ENCODE measurements at regions not wholly inside any gene's neighbourhood (a gene's known extent, or its start where the extent isn't known, plus 50 kb on each side); places are given as distances from the start of the nearest gene placed in this dataset.

DNA sequence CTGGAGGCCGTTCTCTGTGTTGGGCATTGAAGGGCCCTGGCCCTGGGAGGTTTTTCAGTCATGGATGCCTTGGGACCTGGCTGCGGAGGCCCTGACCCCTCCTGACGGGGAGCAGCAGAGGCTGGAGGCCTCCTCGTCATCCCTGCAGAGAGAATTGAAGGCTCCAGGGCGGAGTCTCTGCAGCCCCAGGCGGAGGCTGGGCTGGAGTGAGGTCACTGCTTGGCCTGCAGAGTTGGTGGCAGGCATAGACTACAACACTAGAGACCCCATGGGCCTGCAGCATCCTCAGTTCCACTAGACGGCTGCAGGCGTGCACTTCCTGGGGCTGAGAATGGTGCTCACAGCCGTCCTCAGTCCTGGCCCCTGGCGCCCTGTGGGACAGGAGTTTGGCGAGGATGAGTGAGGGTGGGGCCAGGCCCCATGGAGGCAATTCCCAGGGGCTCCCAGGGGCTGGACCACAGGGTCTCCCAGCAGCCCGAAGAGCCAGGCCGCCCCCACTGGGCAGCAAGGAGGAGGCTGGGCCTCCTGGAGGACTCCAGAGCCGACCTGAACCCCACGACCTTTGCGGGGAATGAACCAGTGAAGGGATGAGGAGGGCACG lies 1194.9 kb downstream of the BRD1 start:
- FAIRE-seq (no peak), DNase-seq (ENCODE audit: insufficient read length, low spot score) (no peak)
- no peak for TF ChIP-seq CTCF (IDR thresholded peaks at IDR 0.05; ENCODE audit: insufficient read depth, missing control alignments)

DNA sequence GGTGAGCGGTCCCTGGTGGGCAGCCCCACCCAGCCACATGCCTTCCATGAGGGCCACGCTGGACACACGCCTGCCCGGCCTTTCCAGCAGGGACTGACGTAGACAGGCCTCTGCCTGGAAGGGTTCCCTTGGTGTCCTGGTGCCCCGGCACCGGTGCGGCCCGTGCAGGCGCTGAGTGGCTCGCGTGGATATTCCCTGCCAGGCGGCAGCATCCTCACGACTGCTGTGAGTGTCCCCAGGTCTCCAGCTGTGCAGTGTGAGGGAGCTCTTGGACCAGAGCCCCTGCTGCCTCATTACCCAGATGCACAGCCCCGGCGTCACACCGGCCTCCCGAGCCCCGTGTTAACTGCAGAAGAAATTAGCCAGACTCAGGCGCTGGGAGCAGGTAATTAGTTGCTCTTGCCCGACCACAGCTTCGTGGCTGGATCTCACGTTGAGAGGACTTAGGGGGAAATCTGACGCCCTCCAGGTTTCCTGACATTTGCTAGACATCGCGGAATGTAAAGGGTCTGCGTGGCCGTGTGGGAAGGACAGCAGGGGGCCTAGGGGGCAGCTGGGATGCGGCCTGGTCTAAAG lies 1196.3 kb downstream of the BRD1 start:
- TF ChIP-seq CTCF (IDR thresholded peaks at IDR 0.05; ENCODE audit: insufficient read depth, missing control alignments), result no peak
- FAIRE-seq (no peak), DNase-seq (ENCODE audit: insufficient read length, low spot score) (no peak)

DNA sequence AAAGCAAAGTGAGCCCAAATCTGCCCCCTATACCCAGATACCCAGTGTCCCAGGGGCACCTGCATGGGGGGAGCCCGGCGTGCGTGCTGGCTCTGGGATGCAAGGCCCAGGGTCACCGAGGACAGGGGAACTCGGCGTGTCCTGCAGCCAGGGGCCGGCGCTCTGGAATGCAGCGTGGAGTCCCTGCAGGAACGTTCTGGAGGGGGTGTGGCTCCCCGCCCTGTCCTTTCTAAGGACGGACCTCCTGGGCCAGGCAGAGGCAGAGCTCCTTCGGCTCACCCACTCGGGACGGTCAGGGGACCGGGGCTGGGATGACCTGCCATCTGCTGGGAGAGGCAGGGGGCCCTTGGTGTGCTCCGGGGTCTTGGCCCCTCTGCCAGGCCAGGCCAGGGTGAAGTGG lies 1196.8 kb downstream of the BRD1 start:
- FAIRE-seq (no peak), DNase-seq (ENCODE audit: insufficient read length, low spot score) (no peak)
- TF ChIP-seq CTCF (IDR thresholded peaks at IDR 0.05; ENCODE audit: insufficient read depth, missing control alignments), result no peak

DNA sequence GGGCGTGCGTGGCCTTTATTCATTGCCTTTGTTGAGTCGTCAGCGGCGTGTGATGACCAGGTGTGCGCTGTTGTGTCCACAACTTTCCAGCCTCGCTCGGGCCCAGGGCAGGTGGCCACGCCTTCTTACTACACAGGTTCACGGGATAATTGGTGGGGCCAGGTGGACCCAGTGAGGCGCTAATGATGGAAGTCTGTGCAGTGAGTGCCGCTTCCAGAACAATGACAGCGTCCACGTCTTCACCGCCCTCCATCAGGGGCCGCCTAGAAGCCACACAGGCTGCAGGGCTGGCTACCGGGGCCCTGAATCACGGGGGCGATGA lies 1197.3 kb downstream of the BRD1 start:
- FAIRE-seq, result no peak
- DNase-seq (ENCODE audit: insufficient read length, low spot score), result no peak
- TF ChIP-seq CTCF (IDR thresholded peaks at IDR 0.05; ENCODE audit: insufficient read depth, missing control alignments), result no peak

DNA sequence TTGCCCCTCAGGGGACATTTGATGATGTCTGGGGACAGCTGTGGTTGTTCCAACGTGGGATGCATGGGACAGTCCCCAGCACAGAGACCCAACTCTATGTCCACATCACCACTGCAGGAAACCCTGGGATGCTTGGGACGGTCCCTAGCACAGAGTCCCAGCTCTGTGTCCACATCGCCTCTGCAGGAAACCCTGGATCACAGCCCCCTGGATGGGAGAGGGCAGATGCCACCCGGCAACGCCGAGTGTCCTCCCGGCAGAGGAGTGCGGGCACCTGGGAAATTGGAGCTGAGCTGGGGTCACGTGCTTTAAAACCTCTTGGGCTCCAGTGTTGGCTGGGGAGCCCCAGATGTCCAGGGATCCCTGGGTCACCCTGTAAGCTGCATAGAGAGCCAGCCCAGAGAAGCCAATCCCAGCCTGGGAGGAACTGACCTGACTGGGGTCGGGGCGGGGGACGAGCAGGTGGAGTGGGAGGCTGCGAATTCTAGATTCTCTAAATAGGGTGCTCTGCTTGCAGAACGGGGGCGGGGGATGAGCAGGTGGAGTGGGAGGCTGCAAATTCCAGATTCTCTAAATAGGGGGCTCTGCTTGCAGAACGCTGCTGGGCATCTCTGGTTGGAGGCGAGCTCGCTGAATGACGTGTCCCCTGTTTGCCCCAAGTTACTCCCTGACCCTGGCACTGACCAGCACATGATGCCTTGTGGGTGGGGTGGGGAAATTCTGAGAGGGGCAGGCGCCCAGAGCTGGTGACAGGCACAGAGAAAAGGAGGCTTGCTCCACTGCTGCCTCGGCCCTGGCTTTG lies 1197.8 kb downstream of the BRD1 start:
- FAIRE-seq (no peak), DNase-seq (ENCODE audit: insufficient read length, low spot score) (no peak)
- TF ChIP-seq CTCF (IDR thresholded peaks at IDR 0.05; ENCODE audit: insufficient read depth, missing control alignments), result no peak

GRCh38 chr22:48628891-48629543 lies 1198.7 kb downstream of the BRD1 start:
- DNase-seq (ENCODE audit: insufficient read length, low spot score), result no peak
- TF ChIP-seq CTCF (IDR thresholded peaks at IDR 0.05; ENCODE audit: insufficient read depth, missing control alignments), result no peak

More at GRCh38 chr22:48628891-48629543, 1198.7 kb downstream of the BRD1 start:
- FAIRE-seq, result no peak

Measured in D721Med (cell line).